ENCODE measurements at regions not wholly inside any gene's neighbourhood (a gene's known extent, or its start where the extent isn't known, plus 50 kb on each side); places are given as distances from the start of the nearest gene placed in this dataset.
"Not testable (repeated sequence)": the region's sequence is repeated elsewhere in the genome, so short reads cannot be mapped to it uniquely, and the experiment has no call there.

GRCh38 chr9:117823576-117823975, 119.4 kb downstream of the TLR4 start:
- Mint-ChIP-seq H3K27me3 (peaks cover 5% of the 10 kb centered on the region), H3K36me3 (ENCODE audit: low read depth) (no peaks in the 10 kb centered on the region), H3K27ac (no peak overlapping the region), H3K4me3 (no peak overlapping the region), H3K4me1 (peaks cover 27% of the 10 kb centered on the region)
- ATAC-seq (no peak), DNase-seq (no peak)
- H3K9me3 ChIP-seq (ENCODE audit: control insufficient read depth, low read length, poor library complexity, severe bottlenecking), result no peaks in the 10 kb centered on the region

DNA sequence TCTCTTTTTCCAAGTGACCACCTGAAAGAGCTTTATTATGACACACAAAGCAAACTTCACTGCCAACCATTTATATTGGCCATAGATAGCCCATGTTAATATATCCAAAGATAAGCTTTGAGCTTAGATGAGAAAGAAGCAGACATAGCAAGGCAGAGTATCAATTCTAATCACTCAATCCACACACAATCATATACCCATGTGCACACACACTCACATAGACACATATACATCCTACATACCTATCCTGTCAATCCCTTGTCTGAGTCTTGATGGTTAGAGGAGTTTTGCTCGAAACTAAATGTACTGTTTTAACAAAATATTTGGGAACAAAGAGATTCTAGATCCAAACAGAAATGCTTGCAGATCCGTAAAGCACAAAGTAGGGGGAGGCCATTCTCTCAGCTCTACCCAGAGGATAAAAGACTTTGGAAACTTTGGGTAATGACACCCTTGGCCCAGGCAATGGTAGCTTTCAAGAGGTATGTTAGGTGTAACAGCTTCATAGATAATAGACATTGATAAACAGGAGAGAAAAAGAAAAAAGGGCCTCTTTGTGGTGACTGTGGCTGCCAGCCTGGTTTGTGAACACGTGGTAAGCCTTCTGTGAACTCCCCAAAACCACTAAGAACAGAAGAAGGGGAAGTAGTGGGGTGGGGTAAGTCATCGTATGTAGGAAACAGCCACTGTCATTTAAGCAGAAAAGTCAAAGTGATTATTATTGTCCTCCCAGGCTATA, 121.6 kb downstream of the TLR4 start:
- no peaks in the 10 kb centered on the region for H3K9me3 ChIP-seq (ENCODE audit: control insufficient read depth, low read length, poor library complexity, severe bottlenecking)
- peak overlapping the region; percentile 52 for H3K4me3 Mint-ChIP-seq
- DNase-seq, result peak in 2 of 3 donors; percentile 15 to 32
- H3K36me3 Mint-ChIP-seq (ENCODE audit: low read depth), result no peaks in the 10 kb centered on the region
- H3K27me3 Mint-ChIP-seq, result peaks cover 5% of the 10 kb centered on the region
- H3K4me1 Mint-ChIP-seq, result peaks cover 29% of the 10 kb centered on the region
- peak overlapping the region; percentile 29 for H3K27ac Mint-ChIP-seq
- peak; percentile 97 for ATAC-seq

DNA sequence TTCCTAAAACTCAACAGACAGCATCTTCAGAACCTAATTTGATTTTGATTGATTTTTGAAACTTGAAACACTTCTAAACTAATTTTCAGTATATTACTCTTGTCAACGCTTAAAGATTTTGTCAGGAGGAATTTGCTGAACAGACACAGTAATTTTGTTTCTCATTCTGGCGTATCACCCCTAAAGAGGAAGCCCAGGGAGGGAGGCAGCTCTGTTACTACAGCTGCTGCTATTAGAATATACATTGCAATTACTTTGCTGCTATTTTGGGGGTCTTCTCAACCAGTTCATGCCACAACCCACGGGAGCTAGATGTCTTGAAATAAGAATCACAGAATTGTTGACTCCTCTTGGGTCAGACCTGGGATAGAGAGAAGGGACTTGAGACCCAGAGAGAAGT, 122.6 kb downstream of the TLR4 start:
- Mint-ChIP-seq H3K4me1 (peaks cover 29% of the 10 kb centered on the region), H3K27ac (no peak overlapping the region), H3K36me3 (ENCODE audit: low read depth) (no peaks in the 10 kb centered on the region), H3K27me3 (peaks cover 5% of the 10 kb centered on the region), H3K4me3 (peak overlapping the region; percentile 21)
- ATAC-seq (no peak), DNase-seq (no peak)
- H3K9me3 ChIP-seq (ENCODE audit: control insufficient read depth, low read length, poor library complexity, severe bottlenecking), result no peaks in the 10 kb centered on the region

DNA sequence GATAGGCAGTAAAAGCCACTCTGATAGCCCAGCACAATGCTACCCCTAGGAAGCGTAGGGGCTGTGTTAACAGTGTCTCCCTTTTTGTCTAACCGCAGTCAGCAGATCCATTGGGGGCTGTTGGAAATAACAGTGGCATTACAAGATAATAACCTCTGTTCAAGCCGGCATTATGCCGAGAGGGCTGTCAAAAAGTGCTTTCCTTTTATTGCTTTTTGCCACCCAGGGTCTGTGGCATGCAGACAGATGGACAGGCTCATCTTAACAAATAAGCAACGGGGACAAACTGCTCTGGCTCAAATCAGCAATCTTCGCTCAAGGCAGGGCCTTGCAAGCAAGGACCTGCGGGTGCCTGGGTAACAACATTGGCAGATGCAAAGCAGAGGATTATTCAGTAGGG, 123.3 kb downstream of the TLR4 start:
- Mint-ChIP-seq H3K36me3 (ENCODE audit: low read depth) (no peaks in the 10 kb centered on the region), H3K4me3 (no peak overlapping the region), H3K4me1 (peaks cover 29% of the 10 kb centered on the region), H3K27ac (no peak overlapping the region), H3K27me3 (peaks cover 5% of the 10 kb centered on the region)
- no peak for DNase-seq
- no peaks in the 10 kb centered on the region for H3K9me3 ChIP-seq (ENCODE audit: control insufficient read depth, low read length, poor library complexity, severe bottlenecking)
- ATAC-seq, result no peak

GRCh38 chr9:117828466-117828865, 124.3 kb downstream of the TLR4 start:
- ATAC-seq (no peak), DNase-seq (no peak)
- Mint-ChIP-seq H3K4me1 (peaks cover 23% of the 10 kb centered on the region), H3K27ac (no peak overlapping the region), H3K27me3 (peaks cover 5% of the 10 kb centered on the region), H3K36me3 (ENCODE audit: low read depth) (no peaks in the 10 kb centered on the region), H3K4me3 (no peak overlapping the region)
- no peaks in the 10 kb centered on the region for H3K9me3 ChIP-seq (ENCODE audit: control insufficient read depth, low read length, poor library complexity, severe bottlenecking)

GRCh38 chr9:117835798-117836197, 131.6 kb downstream of the TLR4 start:
- Mint-ChIP-seq H3K27ac (no peak overlapping the region), H3K4me1 (peaks cover 2% of the 10 kb centered on the region), H3K27me3 (peaks cover 5% of the 10 kb centered on the region), H3K36me3 (ENCODE audit: low read depth) (no peaks in the 10 kb centered on the region), H3K4me3 (no peak overlapping the region)
- DNase-seq (no peak), ATAC-seq (no peak)
- no peaks in the 10 kb centered on the region for H3K9me3 ChIP-seq (ENCODE audit: control insufficient read depth, low read length, poor library complexity, severe bottlenecking)

DNA sequence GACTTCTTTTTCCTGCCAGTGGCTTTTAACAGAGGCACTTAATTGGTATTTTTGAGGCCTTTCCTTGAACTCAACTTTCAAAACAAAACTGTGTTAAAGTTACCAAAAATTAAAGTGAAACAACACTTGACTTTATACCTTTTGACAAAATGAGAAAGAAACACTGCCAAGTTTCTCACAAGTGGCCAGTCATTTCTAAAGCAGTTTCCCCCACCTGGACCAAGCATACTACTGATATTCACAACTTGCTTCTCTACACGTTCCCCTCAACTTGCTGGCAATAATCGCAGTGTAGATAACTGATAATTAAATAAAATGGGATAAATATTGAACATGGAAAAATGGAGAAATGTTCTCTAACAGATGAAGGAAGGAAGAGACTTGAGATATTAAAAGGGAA, 135.7 kb downstream of the TLR4 start:
- ATAC-seq (no peak), DNase-seq (no peak)
- H3K4me1 Mint-ChIP-seq, result peaks cover 2% of the 10 kb centered on the region
- no peaks in the 10 kb centered on the region for H3K36me3 Mint-ChIP-seq (ENCODE audit: low read depth)
- H3K27ac Mint-ChIP-seq, result no peak overlapping the region
- H3K9me3 ChIP-seq (ENCODE audit: control insufficient read depth, low read length, poor library complexity, severe bottlenecking), result no peaks in the 10 kb centered on the region
- no peaks in the 10 kb centered on the region for H3K27me3 Mint-ChIP-seq
- no peak overlapping the region for H3K4me3 Mint-ChIP-seq

DNA sequence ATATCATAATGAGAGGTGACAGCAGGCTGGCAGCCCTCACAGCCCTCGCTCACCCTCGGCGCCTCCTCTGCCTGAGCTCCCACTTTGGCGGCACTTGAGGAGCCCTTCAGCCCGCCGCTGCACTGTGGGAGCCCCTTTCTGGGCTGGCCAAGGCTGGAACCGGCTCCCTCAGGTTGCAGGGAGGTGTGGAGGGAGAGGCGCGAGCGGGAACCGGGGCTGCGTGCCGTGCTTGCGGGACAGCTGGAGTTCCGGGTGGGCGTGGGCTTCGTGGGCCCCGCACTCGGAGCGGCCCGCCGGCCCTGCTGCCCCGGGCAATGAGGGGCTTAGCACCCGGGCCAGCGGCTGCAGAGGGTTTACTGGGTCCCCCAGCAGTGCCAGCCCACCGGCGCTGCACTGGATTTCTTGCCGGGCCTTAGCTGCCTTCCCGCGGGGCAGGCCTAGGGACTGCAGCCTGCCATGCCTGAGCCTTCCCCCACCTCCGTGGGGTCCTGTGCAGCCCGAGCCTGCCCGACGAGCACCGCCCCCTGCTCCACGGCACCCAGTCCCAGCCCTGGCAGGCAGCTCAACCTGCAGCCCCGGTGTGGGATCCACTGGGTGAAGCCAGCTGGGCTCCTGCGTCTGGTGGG, 147.7 kb downstream of the TLR4 start:
- H3K4me3 Mint-ChIP-seq; DNase-seq; H3K36me3 Mint-ChIP-seq (ENCODE audit: low read depth); H3K4me1 Mint-ChIP-seq; H3K27ac Mint-ChIP-seq; ATAC-seq; H3K27me3 Mint-ChIP-seq; H3K9me3 ChIP-seq (ENCODE audit: control insufficient read depth, low read length, poor library complexity, severe bottlenecking): not testable (repeated sequence)

DNA sequence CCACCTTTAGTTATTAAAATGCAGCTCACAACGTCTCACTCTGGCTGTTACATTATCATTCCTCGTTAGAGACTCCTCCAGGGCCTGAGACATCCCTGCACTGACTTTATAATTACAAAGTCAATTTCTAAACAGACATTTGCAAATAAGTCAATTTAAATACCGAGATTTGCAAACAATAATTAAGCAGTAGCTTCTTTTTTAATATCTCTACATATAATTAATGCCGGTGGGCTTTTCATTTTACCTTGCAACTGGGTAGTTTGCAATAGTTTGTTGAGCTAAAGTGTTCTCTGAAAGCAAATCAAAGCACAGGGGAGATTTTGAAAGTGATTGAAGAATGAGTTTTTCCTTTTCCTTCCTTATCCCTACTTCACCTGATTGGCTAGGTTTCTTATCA, 154.4 kb downstream of the TLR4 start:
- DNase-seq, result no peak
- Mint-ChIP-seq H3K4me3 (no peak overlapping the region), H3K27ac (no peak overlapping the region), H3K27me3 (no peaks in the 10 kb centered on the region), H3K4me1 (no peaks in the 10 kb centered on the region), H3K36me3 (ENCODE audit: low read depth) (no peaks in the 10 kb centered on the region)
- no peak for ATAC-seq
- no peaks in the 10 kb centered on the region for H3K9me3 ChIP-seq (ENCODE audit: control insufficient read depth, low read length, poor library complexity, severe bottlenecking)

DNA sequence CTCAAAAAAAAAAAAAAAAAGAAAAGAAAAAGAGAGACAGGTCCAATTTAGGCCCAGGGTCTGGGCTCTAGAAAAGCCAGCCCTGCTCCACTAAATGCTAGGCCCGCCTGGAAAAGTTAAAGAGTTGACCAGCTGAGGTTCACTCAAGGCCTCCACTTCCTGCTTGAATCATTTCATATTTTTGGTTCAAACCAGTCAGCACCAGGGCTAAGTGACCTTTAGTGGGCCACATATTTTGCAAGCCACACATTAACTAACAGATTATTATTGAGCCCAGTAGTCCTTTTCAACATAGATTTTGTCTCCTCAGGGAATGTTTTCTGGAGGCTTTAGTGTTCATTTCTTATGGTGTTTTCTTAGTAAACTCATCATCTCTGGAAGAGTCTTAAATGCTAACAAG, 156.6 kb downstream of the TLR4 start:
- Mint-ChIP-seq H3K27me3 (no peaks in the 10 kb centered on the region), H3K27ac (no peak overlapping the region), H3K4me3 (no peak overlapping the region), H3K36me3 (ENCODE audit: low read depth) (no peaks in the 10 kb centered on the region), H3K4me1 (no peaks in the 10 kb centered on the region)
- ATAC-seq, result no peak
- DNase-seq, result no peak
- no peaks in the 10 kb centered on the region for H3K9me3 ChIP-seq (ENCODE audit: control insufficient read depth, low read length, poor library complexity, severe bottlenecking)

DNA sequence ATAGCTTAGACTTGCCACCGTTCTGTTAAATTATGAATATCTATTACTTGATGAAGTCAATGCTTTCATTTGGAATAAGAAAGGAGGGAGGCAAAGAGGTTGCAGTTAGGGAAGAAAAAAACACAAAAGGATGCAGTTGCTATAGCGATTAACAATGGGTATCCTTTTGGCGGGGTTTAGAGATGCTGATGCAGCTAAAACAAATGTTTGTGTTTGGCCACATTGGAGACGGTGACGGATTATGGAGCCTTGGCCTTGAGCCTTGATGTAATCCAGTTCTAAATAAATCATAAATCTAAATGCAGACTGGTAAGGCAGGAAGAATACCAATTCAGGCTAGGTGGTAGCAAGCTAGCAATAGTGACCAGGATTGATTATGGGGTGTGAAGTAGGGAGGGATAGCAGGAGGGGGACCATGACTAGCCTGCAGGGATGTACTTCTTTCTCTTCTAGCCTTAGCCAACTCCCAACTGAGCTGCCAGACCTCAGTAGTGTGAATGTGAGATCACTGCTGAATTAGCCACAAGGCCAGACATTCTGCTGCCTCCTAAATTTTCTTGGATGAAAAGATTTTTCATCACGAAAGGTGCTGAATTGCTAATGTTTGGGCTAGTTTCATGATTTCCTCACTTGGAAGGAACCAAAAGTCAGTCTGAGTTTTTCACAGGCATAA, 160.3 kb downstream of the TLR4 start:
- no peaks in the 10 kb centered on the region for H3K27me3 Mint-ChIP-seq
- H3K4me3 Mint-ChIP-seq, result no peak overlapping the region
- H3K36me3 Mint-ChIP-seq (ENCODE audit: low read depth), result no peaks in the 10 kb centered on the region
- DNase-seq (no peak), ATAC-seq (no peak)
- H3K4me1 Mint-ChIP-seq, result no peaks in the 10 kb centered on the region
- H3K27ac Mint-ChIP-seq, result no peak overlapping the region
- no peaks in the 10 kb centered on the region for H3K9me3 ChIP-seq (ENCODE audit: control insufficient read depth, low read length, poor library complexity, severe bottlenecking)

GRCh38 chr9:117868594-117868993, 164.4 kb downstream of the TLR4 start:
- DNase-seq (no peak), ATAC-seq (no peak)
- H3K27me3 Mint-ChIP-seq, result no peaks in the 10 kb centered on the region
- no peaks in the 10 kb centered on the region for H3K36me3 Mint-ChIP-seq (ENCODE audit: low read depth)
- no peak overlapping the region for H3K27ac Mint-ChIP-seq
- H3K4me1 Mint-ChIP-seq, result no peaks in the 10 kb centered on the region
- H3K4me3 Mint-ChIP-seq, result no peak overlapping the region
- no peaks in the 10 kb centered on the region for H3K9me3 ChIP-seq (ENCODE audit: control insufficient read depth, low read length, poor library complexity, severe bottlenecking)

DNA sequence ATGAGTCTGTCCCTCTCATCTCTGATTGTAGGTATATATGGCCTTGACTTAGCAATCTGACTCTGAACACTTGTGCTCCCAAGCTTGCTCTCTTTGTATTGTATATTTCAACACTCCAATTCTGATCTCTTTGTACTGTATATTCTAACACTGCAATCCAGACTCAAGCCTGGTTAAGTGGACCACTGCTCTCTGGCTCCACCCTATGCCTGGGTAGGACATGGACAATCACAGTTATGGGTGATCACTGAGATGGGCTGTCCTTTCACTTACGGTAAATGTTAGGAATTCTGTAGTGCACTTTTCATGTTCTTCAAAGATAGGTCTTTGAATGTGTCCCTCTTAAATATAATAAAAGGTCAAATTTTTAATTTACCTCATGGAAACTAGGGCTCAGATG, 165.1 kb downstream of the TLR4 start:
- DNase-seq (no peak), ATAC-seq (no peak)
- no peaks in the 10 kb centered on the region for H3K4me1 Mint-ChIP-seq
- no peaks in the 10 kb centered on the region for H3K36me3 Mint-ChIP-seq (ENCODE audit: low read depth)
- H3K27ac Mint-ChIP-seq, result no peak overlapping the region
- H3K9me3 ChIP-seq (ENCODE audit: control insufficient read depth, low read length, poor library complexity, severe bottlenecking), result no peaks in the 10 kb centered on the region
- H3K27me3 Mint-ChIP-seq, result no peaks in the 10 kb centered on the region
- no peak overlapping the region for H3K4me3 Mint-ChIP-seq

DNA sequence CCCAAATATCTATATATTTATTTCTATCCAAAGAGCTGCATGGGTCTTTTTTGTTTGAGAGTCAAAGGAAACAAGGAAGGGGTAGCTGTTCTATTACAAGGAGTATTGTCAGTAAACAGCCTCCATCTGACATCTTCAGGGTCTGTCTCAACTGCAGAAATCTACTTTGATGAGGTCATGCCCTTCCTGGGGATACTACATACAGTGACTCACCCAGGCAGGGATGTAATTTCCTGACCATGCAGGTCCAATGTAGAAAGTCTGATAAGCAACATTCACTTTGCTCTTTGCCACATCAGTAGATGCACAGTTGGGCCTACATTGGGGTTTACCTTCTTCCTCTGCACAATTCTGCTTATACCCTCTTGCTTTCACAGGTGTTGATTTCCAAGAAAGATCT, 165.5 kb downstream of the TLR4 start:
- H3K27me3 Mint-ChIP-seq, result no peaks in the 10 kb centered on the region
- no peaks in the 10 kb centered on the region for H3K9me3 ChIP-seq (ENCODE audit: control insufficient read depth, low read length, poor library complexity, severe bottlenecking)
- ATAC-seq (no peak), DNase-seq (no peak)
- H3K4me1 Mint-ChIP-seq, result no peaks in the 10 kb centered on the region
- H3K4me3 Mint-ChIP-seq, result no peak overlapping the region
- H3K27ac Mint-ChIP-seq, result no peak overlapping the region
- no peaks in the 10 kb centered on the region for H3K36me3 Mint-ChIP-seq (ENCODE audit: low read depth)

Data from T-helper 17 cell (primary cell).